IMR-90 (cell line): ENCODE measurements at regions not wholly inside any gene's neighbourhood (a gene's known extent, or its start where the extent isn't known, plus 50 kb on each side); places are given as distances from the start of the nearest gene placed in this dataset.

Source experiments
- ATAC-seq: fragments of 200-7000 bp; cut with Tn5 transposase; 2 replicates; pipeline ENCODE4 v1.9.1; 2020; ENCODE audit warnings: low read depth, mild to moderate bottlenecking, moderate library complexity
- BruUV-seq: library from RNA; stranded (reverse); fragments of 400-500 nt; replicated peaks from 2 replicates; lab custom pipeline; 2021; lab: Mats Ljungman, UMichigan
- CTCF ChIA-PET: fragments of 300-600 bp; formaldehyde crosslinking; extraction: SDS; loops from one replicate; lab custom pipeline; 2021; ENCODE audit warnings: antibody characterized with exemption; lab: Yijun Ruan, JAX
- POLR2A ChIA-PET: fragments of 300-600 bp; sonication (Branson Sonifier 250); formaldehyde crosslinking; loops from one replicate; lab custom pipeline; 2022; ENCODE audit warnings: antibody characterized with exemption; ENCODE audit not compliant: unreplicated experiment; lab: Charles Lee
- DNase-seq: peaks from one replicate; pipeline ENCODE4 v3.0.0; 2013
- H2AFZ ChIP-seq: replicated peaks from 2 replicates; pipeline ENCODE3; 2013; ENCODE audit warnings: low read length, mild to moderate bottlenecking; ENCODE audit not compliant: poor library complexity
- H2AK5ac ChIP-seq: 2 replicates; pipeline ENCODE4 v1.6.1; 2013; ENCODE audit warnings: low read depth, low read length, inconsistent platforms
- H2AK9ac ChIP-seq: replicated peaks from 2 replicates; pipeline ENCODE3; 2013; ENCODE audit warnings: mild to moderate bottlenecking, low read depth, low read length, moderate library complexity; ENCODE audit not compliant: poor library complexity
- H2BK120ac ChIP-seq: 2 replicates; pipeline ENCODE4 v1.6.1; 2013; ENCODE audit warnings: low read depth, low read length, inconsistent platforms
- H2BK15ac ChIP-seq: 3 replicates; pipeline ENCODE4 v1.6.1; 2013; ENCODE audit warnings: low read depth, low read length, inconsistent platforms
- H2BK20ac ChIP-seq: 2 replicates; pipeline ENCODE4 v1.6.1; 2013; ENCODE audit warnings: low read depth, mild to moderate bottlenecking, inconsistent platforms, low read length, moderate library complexity
- H2BK5ac ChIP-seq: 2 replicates; pipeline ENCODE4 v1.6.1; 2013; ENCODE audit warnings: mild to moderate bottlenecking, low read depth, low read length, inconsistent platforms; ENCODE audit not compliant: poor library complexity, severe bottlenecking
- H3K14ac ChIP-seq: replicated peaks from 2 replicates; pipeline ENCODE4 v1.6.1; 2013; ENCODE audit warnings: low read depth, low read length, inconsistent platforms
- H3K18ac ChIP-seq: 2 replicates; pipeline ENCODE4 v1.6.1; 2013; ENCODE audit warnings: low read depth, low read length, control low read depth
- H3K23ac ChIP-seq: 2 replicates; pipeline ENCODE4 v1.6.1; 2013; ENCODE audit warnings: low read depth, low read length, inconsistent platforms
- H3K27ac ChIP-seq: 2 replicates; pipeline ENCODE4 v1.5.1; 2013; ENCODE audit warnings: mild to moderate bottlenecking, control low read depth, low read length; ENCODE audit not compliant: insufficient read depth
- H3K27me3 ChIP-seq: 2 replicates; pipeline ENCODE4 v1.6.1; 2013; ENCODE audit warnings: low read length; ENCODE audit not compliant: control insufficient read depth, insufficient read depth
- H3K36me3 ChIP-seq: 2 replicates; pipeline ENCODE4 v1.6.1; 2013; ENCODE audit warnings: low read length, mixed read lengths; ENCODE audit not compliant: control insufficient read depth, insufficient read depth
- H3K4ac ChIP-seq: 2 replicates; pipeline ENCODE4 v1.6.1; 2013; ENCODE audit warnings: low read depth, low read length, inconsistent platforms
- H3K4me1 ChIP-seq: 2 replicates; pipeline ENCODE4 v1.6.1; 2013; ENCODE audit warnings: low read length, mixed read lengths; ENCODE audit not compliant: control insufficient read depth, insufficient read depth
- H3K4me2 ChIP-seq: 2 replicates; pipeline ENCODE4 v1.6.1; 2013; ENCODE audit warnings: low read depth, mild to moderate bottlenecking, control low read depth, low read length, moderate library complexity
- H3K4me3 ChIP-seq: 2 replicates; pipeline ENCODE4 v1.5.1; 2013; ENCODE audit warnings: low read depth, mild to moderate bottlenecking, control low read depth, low read length, moderate library complexity; ENCODE audit not compliant: insufficient read depth
- H3K56ac ChIP-seq: 2 replicates; pipeline ENCODE4 v1.6.1; 2013; ENCODE audit warnings: low read length, inconsistent platforms; ENCODE audit not compliant: insufficient read depth; ENCODE audit errors: extremely low read depth
- H3K79me1 ChIP-seq, 2 experiments: 2 replicates each; pipeline ENCODE4 v1.6.1; 2013; ENCODE audit warnings: low read length in 2 of 2, inconsistent platforms in 1 of 2, low read depth in 1 of 2
- H3K9ac ChIP-seq: 2 replicates; pipeline ENCODE4 v1.6.1; 2013; ENCODE audit warnings: low read depth, low read length, control low read depth
- H3K9me1 ChIP-seq: 2 replicates; pipeline ENCODE4 v1.6.1; 2013; ENCODE audit warnings: low read length, inconsistent platforms; ENCODE audit not compliant: insufficient read depth
- H3K9me3 ChIP-seq: 2 replicates; pipeline ENCODE4 v1.6.1; 2013; ENCODE audit warnings: low read length; ENCODE audit not compliant: control insufficient read depth, insufficient read depth
- H4K20me1 ChIP-seq: 2 replicates; pipeline ENCODE4 v1.6.1; 2013; ENCODE audit warnings: low read length, inconsistent platforms; ENCODE audit not compliant: insufficient read depth
- H4K5ac ChIP-seq: 2 replicates; pipeline ENCODE4 v1.6.1; 2013; ENCODE audit warnings: mild to moderate bottlenecking, low read depth, low read length, control low read depth
- H4K8ac ChIP-seq, 2 experiments: 2 replicates each; pipeline ENCODE4 v1.6.1; 2013; ENCODE audit warnings: low read depth in 2 of 2, low read length in 2 of 2, control low read depth in 1 of 2, inconsistent platforms in 1 of 2
- H4K91ac ChIP-seq: 2 replicates; pipeline ENCODE4 v1.6.1; 2013; ENCODE audit warnings: low read depth, low read length, inconsistent platforms; ENCODE audit not compliant: insufficient read depth
- NFE2L2 ChIP-seq: fragments of 150-350 bp; IDR thresholded peaks from 2 replicates; pipeline ENCODE4 v1.6.1; 2016; ENCODE audit warnings: low read depth, mild to moderate bottlenecking, low read length
- WGBS, 2 experiments: methylation state at CpG; one replicate each; pipeline versions ENCODE4 v1.1.5 to v1.1.7; 2013; ENCODE audit warnings: missing lambda C conversion rate in 2 of 2; ENCODE audit not compliant: insufficient read length in 1 of 2; ENCODE audit errors: extremely low coverage in 2 of 2; 5-methylcytosine and 5-hydroxymethylcytosine counted together
- dilution Hi-C: fragments of 300-500 bp; cut with HindIII; formaldehyde crosslinking; loops from one replicate; pipeline ENCODE4 v1.14.3; 2018; ENCODE audit warnings: low sequenced_read_pairs; ENCODE audit not compliant: unreplicated experiment
- in situ Hi-C: fragments of 300-500 bp; cut with MboI; formaldehyde crosslinking; loops from 3 replicates; pipeline ENCODE4 v1.14.3; 2019; ENCODE audit warnings: low sequenced_read_pairs, inconsistent platforms, mixed read lengths
- intact Hi-C: fragments of 100-400 bp; cut with micrococcal nuclease; formaldehyde crosslinking; loops from 2 replicates; pipeline ENCODE4 v1.10.0; 2022

DNA sequence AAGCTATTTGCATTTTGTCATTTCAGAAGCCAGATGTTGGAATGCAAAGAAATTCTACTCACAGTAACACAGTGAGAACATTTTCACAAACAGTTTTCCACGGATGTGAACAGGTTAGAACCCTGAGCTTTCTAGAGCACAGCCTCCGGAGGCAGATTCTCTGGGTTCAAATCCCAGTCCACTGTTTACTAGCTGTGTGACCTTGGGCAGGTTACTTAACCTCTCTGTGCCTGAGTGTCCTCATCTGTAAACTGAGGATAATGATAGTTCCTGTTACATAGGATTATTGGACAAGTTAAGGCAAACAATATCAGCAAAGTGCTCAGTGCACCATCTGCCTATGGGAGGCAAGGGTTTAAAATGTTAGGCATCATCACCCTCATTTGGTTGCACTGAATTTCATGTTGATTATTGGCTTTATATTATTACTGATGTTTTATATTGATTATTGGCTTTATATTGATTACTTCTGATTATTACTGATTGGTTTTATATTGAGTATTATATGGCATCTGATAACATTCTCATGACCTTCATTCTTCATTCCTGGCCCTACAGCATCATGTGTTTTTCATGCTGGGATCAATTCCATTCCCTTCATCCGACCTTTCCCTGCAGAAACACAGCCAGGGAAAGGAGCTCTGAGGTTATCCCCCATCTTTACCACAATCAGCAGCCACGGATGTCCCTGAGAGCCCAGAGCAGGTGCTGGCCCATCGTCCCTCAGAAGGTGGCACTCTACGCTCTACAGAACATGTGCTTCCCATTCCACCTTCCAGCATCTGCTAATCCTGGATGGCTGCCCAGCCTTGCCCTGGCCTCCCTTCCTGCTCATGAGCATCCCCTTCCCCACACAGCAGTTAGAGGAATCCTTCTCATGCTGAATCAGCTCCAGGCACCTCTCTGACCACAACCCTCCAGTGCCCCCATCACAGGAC, 283.1 kb downstream of the PREX1 start:
- POLR2A ChIA-PET = no interaction called here
- CTCF ChIA-PET = no interaction called here
- no peak overlapping the region for H3K14ac ChIP-seq
- H3K4me3 ChIP-seq = no peak overlapping the region
- H2BK120ac ChIP-seq = no peak overlapping the region
- no TSS peak for BruUV-seq
- in situ Hi-C loops (no loop called here), intact Hi-C loops (no loop called here), dilution Hi-C loops (no loop called here)
- H4K5ac ChIP-seq = no peak overlapping the region
- no peak for ATAC-seq
- peaks cover 4% of the 10 kb centered on the region; the same call in 1 of the 2 replicates for H3K27me3 ChIP-seq
- no peak overlapping the region for H3K4me2 ChIP-seq
- H4K91ac ChIP-seq = no peak overlapping the region
- no peaks in the 10 kb centered on the region for H3K9me3 ChIP-seq
- no peak overlapping the region for H2AK5ac ChIP-seq
- H3K36me3 ChIP-seq = no peaks in the 10 kb centered on the region
- H4K8ac ChIP-seq = no peak overlapping the region
- H2BK15ac ChIP-seq = no peak overlapping the region
- H3K79me1 ChIP-seq = no peaks in the 10 kb centered on the region
- no peak overlapping the region for H3K27ac ChIP-seq
- H3K4me1 ChIP-seq = no peaks in the 10 kb centered on the region
- no peak overlapping the region for H2AK9ac ChIP-seq
- no peak overlapping the region for H2BK5ac ChIP-seq
- H2AFZ ChIP-seq = no peak overlapping the region
- no peak overlapping the region for H3K9ac ChIP-seq
- H3K9me1 ChIP-seq = no peaks in the 10 kb centered on the region
- WGBS, 2 experiments = 0% methylated on average over 1 of the region's 6 CpGs; no CpG with 5 or more reads in 1 of the 2 experiments
- H3K4ac ChIP-seq = no peak overlapping the region
- no peak overlapping the region for H3K18ac ChIP-seq
- H4K20me1 ChIP-seq = no peaks in the 10 kb centered on the region; the same call in 1 of the 2 replicates
- DNase-seq = no peak
- no peak overlapping the region for H3K23ac ChIP-seq
- no peak for TF ChIP-seq NFE2L2
- H2BK20ac ChIP-seq = no peak overlapping the region
- no peak overlapping the region for H3K56ac ChIP-seq
